ENCODE measurements at regions not wholly inside any gene's neighbourhood (a gene's known extent, or its start where the extent isn't known, plus 50 kb on each side); places are given as distances from the start of the nearest gene placed in this dataset.

DNA sequence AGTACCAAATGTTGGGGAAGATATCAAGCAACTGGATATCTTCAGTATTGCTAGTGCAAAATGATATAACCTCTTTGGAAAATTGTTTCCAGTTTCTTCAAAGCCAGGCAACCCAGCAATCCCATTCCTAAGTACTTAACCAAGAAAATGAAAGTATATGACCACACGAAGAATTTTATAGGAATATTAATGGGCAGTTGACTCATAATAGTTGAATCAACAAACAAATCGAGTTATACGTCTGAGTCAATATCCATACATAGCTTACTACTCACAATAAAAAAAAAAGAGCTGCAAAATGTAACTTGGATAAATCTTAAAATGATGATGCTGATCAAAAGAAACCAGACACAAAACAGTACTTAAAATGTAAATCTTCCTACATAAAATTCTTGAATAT is 810.4 kb downstream of the METTL4 start:
- TF ChIP-seq ARNT (IDR thresholded peaks at IDR 0.05) (no peak), SP1 (IDR thresholded peaks at IDR 0.05) (no peak), SUZ12 (IDR thresholded peaks at IDR 0.05) (no peak), ELF4 (IDR thresholded peaks at IDR 0.05) (no peak), LEF1 (IDR thresholded peaks at IDR 0.05; ENCODE audit: borderline replicate concordance) (no peak), BHLHE40 (IDR thresholded peaks at IDR 0.05; ENCODE audit: borderline replicate concordance) (no peak), FOXM1 (IDR thresholded peaks at IDR 0.05; ENCODE audit: borderline replicate concordance) (no peak), PKNOX1 (IDR thresholded peaks at IDR 0.05) (no peak), TARDBP (IDR thresholded peaks at IDR 0.05) (no peak)

All from HEK293T (cell line).